Panc1 (cell line): ENCODE measurements at regions not wholly inside any gene's neighbourhood (a gene's known extent, or its start where the extent isn't known, plus 50 kb on each side); places are given as distances from the start of the nearest gene placed in this dataset.

Experiments
- ATAC-seq: fragments of 200-7000 bp; cut with Tn5 transposase; 2 replicates; pipeline ENCODE4 v1.9.1; 2020; ENCODE audit warnings: mild to moderate bottlenecking, moderate library complexity
- BruUV-seq: library from RNA; stranded (reverse); fragments of 400-500 nt; replicated peaks from 2 replicates; lab custom pipeline; 2021; lab: Mats Ljungman, UMichigan
- CTCF ChIA-PET: fragments of 300-600 bp; sonication (Branson Sonifier 250); formaldehyde crosslinking; loops from one replicate; lab custom pipeline; 2022; ENCODE audit warnings: antibody characterized with exemption; lab: Charles Lee
- POLR2A ChIA-PET: fragments of 300-600 bp; sonication (Branson Sonifier 250); formaldehyde crosslinking; loops from one replicate; lab custom pipeline; 2022; ENCODE audit warnings: antibody characterized with exemption; lab: Charles Lee
- DNase-seq: peaks from one replicate; pipeline ENCODE4 v3.0.0-alpha.2; 2010; ENCODE audit warnings: low read depth, low spot score
- H3K27ac ChIP-seq: 2 replicates; pipeline ENCODE4 v1.5.1; 2011; ENCODE audit warnings: mild to moderate bottlenecking, low read length, inconsistent platforms
- H3K27me3 ChIP-seq: fragments of 200-500 bp; sonication (Bioruptor generic); 2 replicates; pipeline ENCODE4 v1.6.0; 2014; ENCODE audit warnings: low read length, inconsistent platforms; ENCODE audit not compliant: control insufficient read depth, insufficient read depth
- H3K36me3 ChIP-seq: fragments of 200-500 bp; sonication (Bioruptor generic); 2 replicates; pipeline ENCODE4 v1.5.1; 2014; ENCODE audit warnings: inconsistent platforms, mild to moderate bottlenecking, low read length, moderate library complexity; ENCODE audit not compliant: control insufficient read depth, insufficient read depth
- H3K4me1 ChIP-seq: 2 replicates; pipeline ENCODE4 v1.5.1; 2011; ENCODE audit warnings: inconsistent platforms, mild to moderate bottlenecking, low read length, moderate library complexity; ENCODE audit not compliant: control insufficient read depth, insufficient read depth
- H3K4me3 ChIP-seq, 2 experiments: 2 replicates each; pipeline ENCODE4 v1.5.1; 2011 to 2012; ENCODE audit warnings: low read depth in 2 of 2, low read length in 2 of 2, mild to moderate bottlenecking in 2 of 2, inconsistent platforms in 1 of 2, moderate library complexity in 1 of 2
- H3K9me3 ChIP-seq: fragments of 200-500 bp; sonication (Bioruptor generic); 2 replicates; pipeline ENCODE4 v1.5.1; 2014; ENCODE audit warnings: low read depth, mild to moderate bottlenecking, inconsistent platforms, low read length, moderate library complexity; ENCODE audit not compliant: control insufficient read depth, insufficient read depth
- POLR2AphosphoS5 ChIP-seq: IDR thresholded peaks from 2 replicates; pipeline ENCODE4 v1.6.1; 2012; ENCODE audit warnings: mild to moderate bottlenecking, low read depth, low read length, moderate library complexity
- SIN3A ChIP-seq: IDR thresholded peaks from 2 replicates; pipeline ENCODE4 v1.6.1; 2012; ENCODE audit warnings: low read depth, mild to moderate bottlenecking, low read length, moderate library complexity, borderline replicate concordance; ENCODE audit not compliant: insufficient read depth
- TCF7L2 ChIP-seq: IDR thresholded peaks from 2 replicates; pipeline ENCODE4 v1.6.1; 2011; ENCODE audit warnings: mild to moderate bottlenecking, low read depth, low read length, inconsistent platforms
- in situ Hi-C: cut with HindIII; loops from 2 replicates; pipeline ENCODE4 v1.10.0; 2016; ENCODE audit warnings: low sequenced_read_pairs, low pct_unique_long_range_greater_than_20kb
- intact Hi-C: fragments of 100-400 bp; cut with micrococcal nuclease; formaldehyde crosslinking; loops from one replicate; pipeline ENCODE4 v1.10.0; 2022; ENCODE audit not compliant: unreplicated experiment
- TF ChIP-seq, protein P1 (sequence below), 2 experiments: IDR thresholded peaks; 2 replicates each; pipeline ENCODE4 v1.6.1; 2011 to 2012; ENCODE audit warnings: low read depth in 2 of 2, control low read depth in 1 of 2, low read length in 1 of 2, mild to moderate bottlenecking in 1 of 2, moderate library complexity in 1 of 2; ENCODE audit not compliant: insufficient read depth in 1 of 2
- TF ChIP-seq, protein P2 (sequence below): fragments of 450-650 bp; IDR thresholded peaks from 2 replicates; pipeline ENCODE4 v1.5.1; 2017; ENCODE audit warnings: mild to moderate bottlenecking

DNA sequence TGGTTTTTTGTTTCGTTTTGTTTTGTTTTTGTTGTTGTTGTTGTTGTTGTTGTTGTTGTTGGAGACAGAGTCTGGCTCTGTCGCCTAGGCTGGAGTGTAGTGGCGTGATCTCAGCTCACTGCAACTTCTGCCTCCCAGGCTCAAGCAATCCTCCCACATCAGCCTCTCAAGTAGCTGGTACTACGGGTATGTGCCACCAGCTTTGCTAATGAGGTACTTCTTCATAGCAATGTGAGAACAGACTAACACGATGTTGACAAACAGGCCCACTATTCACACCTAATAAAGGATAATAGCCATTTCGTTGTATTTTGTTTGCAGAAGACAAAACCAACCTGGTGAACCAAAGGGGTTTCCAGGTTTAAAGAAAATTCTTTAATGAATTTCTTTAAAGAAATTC is 130.9 kb downstream of the DIRAS2 start:
- ATAC-seq (no peak), DNase-seq (no peak)
- in situ Hi-C loops = no loop called here
- intact Hi-C loops = no loop called here
- no peak overlapping the region for H3K4me3 ChIP-seq
- CTCF ChIA-PET = no interaction called here
- POLR2A ChIA-PET = no interaction called here
- H3K9me3 ChIP-seq = no peaks in the 10 kb centered on the region
- H3K36me3 ChIP-seq = no peaks in the 10 kb centered on the region
- no peaks in the 10 kb centered on the region for H3K27me3 ChIP-seq
- no TSS peak for BruUV-seq
- no peaks in the 10 kb centered on the region for H3K4me1 ChIP-seq
- no peak overlapping the region for H3K27ac ChIP-seq
- TF ChIP-seq, protein P1, sequence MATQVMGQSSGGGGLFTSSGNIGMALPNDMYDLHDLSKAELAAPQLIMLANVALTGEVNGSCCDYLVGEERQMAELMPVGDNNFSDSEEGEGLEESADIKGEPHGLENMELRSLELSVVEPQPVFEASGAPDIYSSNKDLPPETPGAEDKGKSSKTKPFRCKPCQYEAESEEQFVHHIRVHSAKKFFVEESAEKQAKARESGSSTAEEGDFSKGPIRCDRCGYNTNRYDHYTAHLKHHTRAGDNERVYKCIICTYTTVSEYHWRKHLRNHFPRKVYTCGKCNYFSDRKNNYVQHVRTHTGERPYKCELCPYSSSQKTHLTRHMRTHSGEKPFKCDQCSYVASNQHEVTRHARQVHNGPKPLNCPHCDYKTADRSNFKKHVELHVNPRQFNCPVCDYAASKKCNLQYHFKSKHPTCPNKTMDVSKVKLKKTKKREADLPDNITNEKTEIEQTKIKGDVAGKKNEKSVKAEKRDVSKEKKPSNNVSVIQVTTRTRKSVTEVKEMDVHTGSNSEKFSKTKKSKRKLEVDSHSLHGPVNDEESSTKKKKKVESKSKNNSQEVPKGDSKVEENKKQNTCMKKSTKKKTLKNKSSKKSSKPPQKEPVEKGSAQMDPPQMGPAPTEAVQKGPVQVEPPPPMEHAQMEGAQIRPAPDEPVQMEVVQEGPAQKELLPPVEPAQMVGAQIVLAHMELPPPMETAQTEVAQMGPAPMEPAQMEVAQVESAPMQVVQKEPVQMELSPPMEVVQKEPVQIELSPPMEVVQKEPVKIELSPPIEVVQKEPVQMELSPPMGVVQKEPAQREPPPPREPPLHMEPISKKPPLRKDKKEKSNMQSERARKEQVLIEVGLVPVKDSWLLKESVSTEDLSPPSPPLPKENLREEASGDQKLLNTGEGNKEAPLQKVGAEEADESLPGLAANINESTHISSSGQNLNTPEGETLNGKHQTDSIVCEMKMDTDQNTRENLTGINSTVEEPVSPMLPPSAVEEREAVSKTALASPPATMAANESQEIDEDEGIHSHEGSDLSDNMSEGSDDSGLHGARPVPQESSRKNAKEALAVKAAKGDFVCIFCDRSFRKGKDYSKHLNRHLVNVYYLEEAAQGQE (IDR thresholded peaks at IDR 0.05; ENCODE audit: insufficient read depth in 1 of 2, low read depth in 2 of 2, low read length in 1 of 2) = no peak
- TF ChIP-seq, protein P2, sequence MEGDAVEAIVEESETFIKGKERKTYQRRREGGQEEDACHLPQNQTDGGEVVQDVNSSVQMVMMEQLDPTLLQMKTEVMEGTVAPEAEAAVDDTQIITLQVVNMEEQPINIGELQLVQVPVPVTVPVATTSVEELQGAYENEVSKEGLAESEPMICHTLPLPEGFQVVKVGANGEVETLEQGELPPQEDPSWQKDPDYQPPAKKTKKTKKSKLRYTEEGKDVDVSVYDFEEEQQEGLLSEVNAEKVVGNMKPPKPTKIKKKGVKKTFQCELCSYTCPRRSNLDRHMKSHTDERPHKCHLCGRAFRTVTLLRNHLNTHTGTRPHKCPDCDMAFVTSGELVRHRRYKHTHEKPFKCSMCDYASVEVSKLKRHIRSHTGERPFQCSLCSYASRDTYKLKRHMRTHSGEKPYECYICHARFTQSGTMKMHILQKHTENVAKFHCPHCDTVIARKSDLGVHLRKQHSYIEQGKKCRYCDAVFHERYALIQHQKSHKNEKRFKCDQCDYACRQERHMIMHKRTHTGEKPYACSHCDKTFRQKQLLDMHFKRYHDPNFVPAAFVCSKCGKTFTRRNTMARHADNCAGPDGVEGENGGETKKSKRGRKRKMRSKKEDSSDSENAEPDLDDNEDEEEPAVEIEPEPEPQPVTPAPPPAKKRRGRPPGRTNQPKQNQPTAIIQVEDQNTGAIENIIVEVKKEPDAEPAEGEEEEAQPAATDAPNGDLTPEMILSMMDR = no peak
- no peak for TF ChIP-seq POLR2AphosphoS5
- no peak for TF ChIP-seq SIN3A
- no peak for TF ChIP-seq TCF7L2

DNA sequence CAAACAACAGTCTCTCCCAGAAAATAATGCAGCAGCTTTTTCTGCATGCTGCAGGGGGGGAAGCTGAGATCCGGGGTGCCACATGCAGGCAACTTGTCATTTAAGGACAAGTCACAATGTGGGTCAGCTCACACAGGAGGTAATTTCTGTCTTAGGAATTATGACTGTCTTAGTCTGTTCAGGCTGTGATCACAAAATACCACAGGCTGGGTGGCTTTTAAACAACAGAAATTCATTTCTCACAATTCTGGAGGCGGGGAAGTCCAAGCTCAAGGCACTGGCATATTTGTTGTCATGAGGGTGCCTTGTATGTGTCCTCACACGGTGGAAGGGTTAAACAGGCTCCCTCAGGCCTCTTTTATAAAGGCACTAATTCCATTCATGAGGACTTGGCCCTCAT is 127.7 kb downstream of the DIRAS2 start:
- in situ Hi-C loops = no loop called here
- H3K36me3 ChIP-seq = no peaks in the 10 kb centered on the region
- H3K4me3 ChIP-seq = no peak overlapping the region
- H3K27ac ChIP-seq = no peak overlapping the region
- ChIA-PET POLR2A (no interaction called here), CTCF (no interaction called here)
- no peaks in the 10 kb centered on the region for H3K4me1 ChIP-seq
- DNase-seq (no peak), ATAC-seq (no peak)
- no peaks in the 10 kb centered on the region for H3K9me3 ChIP-seq
- BruUV-seq = no TSS peak
- H3K27me3 ChIP-seq = no peaks in the 10 kb centered on the region
- TF ChIP-seq, protein P1 (IDR thresholded peaks at IDR 0.05; ENCODE audit: insufficient read depth in 1 of 2, low read depth in 2 of 2, low read length in 1 of 2) = no peak
- TF ChIP-seq TCF7L2 = no peak
- no peak for TF ChIP-seq POLR2AphosphoS5
- intact Hi-C loops = no loop called here
